Bronchial epithelial cell (primary cell): ENCODE measurements at regions not wholly inside any gene's neighbourhood (a gene's known extent, or its start where the extent isn't known, plus 50 kb on each side); places are given as distances from the start of the nearest gene placed in this dataset.
A peak's percentile ranks its signal among the peaks of the same experiment; 100 is the strongest.

Experiments
- DNase-seq: peaks from one replicate; pipeline ENCODE4 v3.0.0-alpha.2; 2010; ENCODE audit warnings: low read depth
- FAIRE-seq: peaks from 2 replicates; lab custom pipeline; 2011; peaks lifted over from hg19 to GRCh38; lab: Jason Lieb, UNC
- H3K27me3 ChIP-seq: 2 replicates; pipeline ENCODE4 v1.5.1; 2011; ENCODE audit warnings: low read length; ENCODE audit not compliant: control insufficient read depth, insufficient read depth
- H3K36me3 ChIP-seq: 2 replicates; pipeline ENCODE4 v1.5.1; 2011; ENCODE audit warnings: low read length; ENCODE audit not compliant: control insufficient read depth, insufficient read depth
- H3K4me3 ChIP-seq: 2 replicates; pipeline ENCODE4 v1.5.1; 2011; ENCODE audit warnings: mild to moderate bottlenecking, low read depth, low read length, control low read depth
- CTCF ChIP-seq: IDR thresholded peaks from 2 replicates; pipeline ENCODE4 v1.5.1; 2011; ENCODE audit warnings: mild to moderate bottlenecking, moderate library complexity, low read length, control low read depth, inconsistent platforms; ENCODE audit not compliant: insufficient read depth, severe bottlenecking

GRCh38 chr5:130875656-130876055, 289.4 kb downstream of the HINT1 start:
- TF ChIP-seq CTCF, result no peak
- no peak for FAIRE-seq

GRCh38 chr5:130874861-130875417, 290.1 kb downstream of the HINT1 start:
- no peak for FAIRE-seq
- Histone ChIP-seq H3K27me3 (no peaks in the 10 kb centered on the region), H3K36me3 (no peaks in the 10 kb centered on the region), H3K4me3 (no peak overlapping the region)
- no peak for TF ChIP-seq CTCF
- DNase-seq, result no peak

More at GRCh38 chr5:130875656-130876055, 289.4 kb downstream of the HINT1 start:
- no peak overlapping the region for H3K4me3 ChIP-seq
- no peaks in the 10 kb centered on the region for H3K27me3 ChIP-seq
- no peaks in the 10 kb centered on the region for H3K36me3 ChIP-seq
- no peak for DNase-seq

GRCh38 chr5:130871346-130872086, 293.5 kb downstream of the HINT1 start:
- Histone ChIP-seq H3K27me3 (no peaks in the 10 kb centered on the region), H3K4me3 (no peak overlapping the region), H3K36me3 (no peaks in the 10 kb centered on the region)
- FAIRE-seq (no peak), DNase-seq (peak; percentile 32)
- peak; percentile 61 for TF ChIP-seq CTCF

GRCh38 chr5:130870691-130871090, 294.4 kb downstream of the HINT1 start:
- no peak for FAIRE-seq
- Histone ChIP-seq H3K4me3 (no peak overlapping the region), H3K27me3 (no peaks in the 10 kb centered on the region), H3K36me3 (no peaks in the 10 kb centered on the region)
- DNase-seq, result no peak
- no peak for TF ChIP-seq CTCF

GRCh38 chr5:130868186-130868840, 296.7 kb downstream of the HINT1 start:
- TF ChIP-seq CTCF, result no peak
- Histone ChIP-seq H3K4me3 (no peak overlapping the region), H3K27me3 (no peaks in the 10 kb centered on the region), H3K36me3 (no peaks in the 10 kb centered on the region)
- FAIRE-seq (no peak), DNase-seq (peak; percentile 4)
